Loucy (cell line): ENCODE measurements at regions not wholly inside any gene's neighbourhood (a gene's known extent, or its start where the extent isn't known, plus 50 kb on each side); places are given as distances from the start of the nearest gene placed in this dataset.

Experiments
- H2AFZ ChIP-seq: fragments of 200-600 bp; sonication (generic); 2 replicates; pipeline ENCODE4 v1.6.0; 2016; ENCODE audit warnings: antibody characterized with exemption, mild to moderate bottlenecking, low read length, moderate library complexity
- H3F3A ChIP-seq: fragments of 200-600 bp; 2 replicates; pipeline ENCODE4 v1.6.0; 2016; ENCODE audit warnings: antibody characterized with exemption, low read depth, mild to moderate bottlenecking
- H3K27me3 ChIP-seq: fragments of 200-600 bp; sonication (generic); 2 replicates; pipeline ENCODE4 v1.6.1; 2014; ENCODE audit warnings: low read length, mild to moderate bottlenecking; ENCODE audit not compliant: insufficient read depth, poor library complexity, severe bottlenecking
- H3K36me3 ChIP-seq: fragments of 200-600 bp; sonication (generic); 2 replicates; pipeline ENCODE4 v1.6.1; 2016; ENCODE audit warnings: low read length; ENCODE audit not compliant: insufficient read depth
- H3K4me1 ChIP-seq: fragments of 200-600 bp; sonication (generic); 2 replicates; pipeline ENCODE4 v1.5.1; 2014; ENCODE audit warnings: low read length, mild to moderate bottlenecking; ENCODE audit not compliant: insufficient read depth, poor library complexity, severe bottlenecking
- H3K4me2 ChIP-seq: fragments of 200-600 bp; sonication (generic); 2 replicates; pipeline ENCODE4 v1.6.0; 2014; ENCODE audit warnings: antibody characterized with exemption, low read length, low read depth, mild to moderate bottlenecking; ENCODE audit not compliant: poor library complexity, severe bottlenecking
- H3K4me3 ChIP-seq: fragments of 200-600 bp; sonication (generic); 2 replicates; pipeline ENCODE4 v1.5.1; 2014; ENCODE audit warnings: low read length, mild to moderate bottlenecking, mixed read lengths; ENCODE audit not compliant: poor library complexity, severe bottlenecking
- H3K79me2 ChIP-seq: fragments of 200-600 bp; sonication (generic); 2 replicates; pipeline ENCODE4 v1.6.1; 2014; ENCODE audit warnings: low read length; ENCODE audit not compliant: insufficient read depth
- H3K9ac ChIP-seq: fragments of 200-600 bp; sonication (generic); 2 replicates; pipeline ENCODE4 v1.6.0; 2014; ENCODE audit warnings: mild to moderate bottlenecking, low read depth, low read length, moderate library complexity; ENCODE audit not compliant: poor library complexity, severe bottlenecking
- H3K9me2 ChIP-seq: fragments of 200-600 bp; sonication (generic); replicated peaks from 2 replicates; pipeline ENCODE4 v1.6.1; 2016; ENCODE audit warnings: low read depth, low read length, mixed read lengths
- H3K9me3 ChIP-seq: fragments of 200-600 bp; sonication (generic); 2 replicates; pipeline ENCODE4 v1.6.1; 2014; ENCODE audit warnings: mild to moderate bottlenecking, antibody characterized with exemption, low read length, low read depth; ENCODE audit not compliant: insufficient read depth
- H4K20me1 ChIP-seq: fragments of 200-600 bp; sonication (generic); 2 replicates; pipeline ENCODE4 v1.6.0; 2014; ENCODE audit warnings: antibody characterized with exemption, low read length, mild to moderate bottlenecking; ENCODE audit not compliant: insufficient read depth, poor library complexity, severe bottlenecking
- EZH2phosphoT487 ChIP-seq: fragments of 200-600 bp; IDR thresholded peaks from 2 replicates; pipeline ENCODE4 v1.6.1; 2018; ENCODE audit warnings: antibody characterized with exemption, mild to moderate bottlenecking, moderate library complexity, borderline replicate concordance
- TF ChIP-seq, protein P1 (sequence below): fragments of 200-600 bp; sonication (generic); conservative IDR thresholded peaks from 2 replicates; pipeline ENCODE4 v1.5.1; 2014; ENCODE audit warnings: mild to moderate bottlenecking, antibody characterized with exemption, low read length

DNA sequence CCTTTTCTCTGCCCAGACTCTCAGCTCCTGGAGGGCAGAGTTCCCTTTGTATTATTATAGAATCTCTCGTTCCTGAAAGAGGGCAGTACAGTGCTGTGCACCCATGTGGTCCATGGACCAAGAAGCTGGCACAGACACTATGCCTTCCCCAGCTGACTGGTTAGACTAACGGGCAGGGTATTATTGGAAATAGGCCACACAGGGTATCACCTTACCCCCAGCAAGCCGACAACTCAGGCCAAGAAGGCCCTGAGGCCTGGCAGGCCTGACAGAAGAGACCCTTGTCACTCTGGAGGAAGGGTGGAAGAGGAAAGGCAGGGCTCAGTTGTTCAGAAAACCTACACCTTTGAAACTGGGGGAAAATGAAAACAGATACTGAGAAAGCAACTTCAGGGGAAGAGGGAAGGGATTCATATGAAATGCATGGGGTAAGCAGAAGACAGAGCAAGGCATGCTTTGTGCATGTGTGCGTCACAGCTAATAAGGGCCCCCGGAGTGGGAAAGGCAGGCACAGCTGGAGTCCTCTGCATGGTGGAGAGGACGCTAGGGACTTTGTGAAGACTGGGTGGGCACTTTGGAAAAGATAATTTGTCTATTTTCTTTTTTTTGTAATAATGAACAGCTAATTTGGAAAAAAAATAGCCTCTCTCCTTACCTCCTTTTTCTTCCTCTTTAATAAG is 476.8 kb upstream of the CELF4 start:
- no peak overlapping the region for H3K4me2 ChIP-seq
- TF ChIP-seq, protein P1, sequence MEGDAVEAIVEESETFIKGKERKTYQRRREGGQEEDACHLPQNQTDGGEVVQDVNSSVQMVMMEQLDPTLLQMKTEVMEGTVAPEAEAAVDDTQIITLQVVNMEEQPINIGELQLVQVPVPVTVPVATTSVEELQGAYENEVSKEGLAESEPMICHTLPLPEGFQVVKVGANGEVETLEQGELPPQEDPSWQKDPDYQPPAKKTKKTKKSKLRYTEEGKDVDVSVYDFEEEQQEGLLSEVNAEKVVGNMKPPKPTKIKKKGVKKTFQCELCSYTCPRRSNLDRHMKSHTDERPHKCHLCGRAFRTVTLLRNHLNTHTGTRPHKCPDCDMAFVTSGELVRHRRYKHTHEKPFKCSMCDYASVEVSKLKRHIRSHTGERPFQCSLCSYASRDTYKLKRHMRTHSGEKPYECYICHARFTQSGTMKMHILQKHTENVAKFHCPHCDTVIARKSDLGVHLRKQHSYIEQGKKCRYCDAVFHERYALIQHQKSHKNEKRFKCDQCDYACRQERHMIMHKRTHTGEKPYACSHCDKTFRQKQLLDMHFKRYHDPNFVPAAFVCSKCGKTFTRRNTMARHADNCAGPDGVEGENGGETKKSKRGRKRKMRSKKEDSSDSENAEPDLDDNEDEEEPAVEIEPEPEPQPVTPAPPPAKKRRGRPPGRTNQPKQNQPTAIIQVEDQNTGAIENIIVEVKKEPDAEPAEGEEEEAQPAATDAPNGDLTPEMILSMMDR = no peak
- TF ChIP-seq EZH2phosphoT487 = no peak
- no peaks in the 10 kb centered on the region for H3K9me2 ChIP-seq
- H3K79me2 ChIP-seq = no peaks in the 10 kb centered on the region
- no peaks in the 10 kb centered on the region for H3F3A ChIP-seq
- no peaks in the 10 kb centered on the region for H3K9me3 ChIP-seq
- H2AFZ ChIP-seq = no peak overlapping the region
- no peaks in the 10 kb centered on the region for H3K4me1 ChIP-seq
- no peaks in the 10 kb centered on the region for H4K20me1 ChIP-seq
- no peaks in the 10 kb centered on the region for H3K36me3 ChIP-seq
- H3K4me3 ChIP-seq = no peak overlapping the region
- no peak overlapping the region for H3K9ac ChIP-seq
- H3K27me3 ChIP-seq = no peaks in the 10 kb centered on the region

DNA sequence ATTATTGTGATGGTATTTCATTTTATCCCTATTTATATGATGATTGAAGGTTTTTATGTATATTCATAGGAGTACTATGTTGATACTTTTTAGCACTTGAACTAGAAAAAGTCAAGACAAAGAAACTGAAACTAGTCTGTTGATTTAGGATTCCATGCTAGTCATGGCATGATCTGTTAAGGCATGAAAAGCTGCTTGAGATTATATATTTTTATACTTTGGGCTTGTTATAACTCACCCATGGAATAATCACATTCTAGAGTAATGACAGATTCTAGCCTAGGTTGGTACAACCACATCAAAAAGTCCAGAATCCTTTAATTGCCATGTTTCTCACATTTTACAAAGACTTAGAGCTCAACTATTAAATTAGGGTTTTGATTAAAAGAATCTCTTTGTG is 472.6 kb upstream of the CELF4 start:
- Histone ChIP-seq H2AFZ (no peak overlapping the region), H3F3A (no peaks in the 10 kb centered on the region), H3K4me2 (no peak overlapping the region), H4K20me1 (no peaks in the 10 kb centered on the region), H3K4me3 (no peak overlapping the region), H3K27me3 (no peaks in the 10 kb centered on the region), H3K9me3 (no peaks in the 10 kb centered on the region), H3K79me2 (no peaks in the 10 kb centered on the region), H3K4me1 (no peaks in the 10 kb centered on the region), H3K36me3 (no peaks in the 10 kb centered on the region), H3K9me2 (no peaks in the 10 kb centered on the region), H3K9ac (no peak overlapping the region)
- no peak for TF ChIP-seq EZH2phosphoT487
- TF ChIP-seq, protein P1 = no peak

DNA sequence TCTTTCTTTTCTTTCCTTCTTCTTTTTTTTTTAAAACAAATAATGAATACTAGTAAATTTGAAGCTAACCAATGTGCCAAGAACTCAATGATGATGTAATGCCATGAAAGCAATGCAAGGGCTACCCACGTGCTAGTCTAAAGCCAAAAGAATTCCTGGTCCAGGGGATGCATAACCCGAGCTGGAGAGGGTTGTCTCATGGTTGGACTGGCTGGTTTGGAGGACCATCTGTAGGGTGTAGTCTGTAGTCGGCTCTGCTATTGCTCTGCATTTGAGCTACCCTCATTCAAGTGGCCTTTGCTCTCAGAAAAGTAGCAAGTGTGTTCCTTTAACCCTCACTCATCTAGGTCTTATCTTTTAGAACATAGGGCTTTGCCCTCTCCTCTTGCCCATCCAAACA is 469.6 kb upstream of the CELF4 start:
- Histone ChIP-seq H3K27me3 (no peaks in the 10 kb centered on the region), H3F3A (no peaks in the 10 kb centered on the region), H3K9ac (no peak overlapping the region), H3K4me2 (no peak overlapping the region), H3K4me3 (no peak overlapping the region), H3K79me2 (no peaks in the 10 kb centered on the region), H4K20me1 (no peaks in the 10 kb centered on the region), H3K4me1 (no peaks in the 10 kb centered on the region), H3K9me3 (no peaks in the 10 kb centered on the region), H2AFZ (no peak overlapping the region), H3K9me2 (no peaks in the 10 kb centered on the region), H3K36me3 (no peaks in the 10 kb centered on the region)
- TF ChIP-seq, protein P1 = no peak
- no peak for TF ChIP-seq EZH2phosphoT487
